GM23338 (cell line): ENCODE measurements at regions not wholly inside any gene's neighbourhood (a gene's known extent, or its start where the extent isn't known, plus 50 kb on each side); places are given as distances from the start of the nearest gene placed in this dataset.

Experiments used
- ATAC-seq: fragments of 200-7000 bp; cut with Tn5 transposase; 3 replicates; pipeline ENCODE4 v1.9.1; 2020
- DNase-seq: peaks from one replicate; pipeline ENCODE4 v3.0.0-alpha.2; 2015; ENCODE audit warnings: low spot score
- H2AFZ ChIP-seq: fragments of 200-600 bp; sonication (generic); 2 replicates; pipeline ENCODE4 v1.8.0; 2016; ENCODE audit warnings: antibody characterized with exemption, mild to moderate bottlenecking, moderate library complexity
- H3F3A ChIP-seq: fragments of 200-600 bp; sonication (generic); replicated peaks from 2 replicates; pipeline ENCODE4 v1.8.0; 2017; ENCODE audit warnings: antibody characterized with exemption, mixed run types, low read depth
- H3K27ac ChIP-seq: fragments of 200-600 bp; sonication (generic); 2 replicates; pipeline ENCODE4 v1.6.1; 2016; ENCODE audit warnings: low read depth
- H3K27me3 ChIP-seq: fragments of 200-600 bp; sonication (generic); 2 replicates; pipeline ENCODE4 v1.8.0; 2016; ENCODE audit warnings: mild to moderate bottlenecking, mixed run types, moderate library complexity; ENCODE audit not compliant: insufficient read depth
- H3K36me3 ChIP-seq: fragments of 200-600 bp; sonication (generic); 2 replicates; pipeline ENCODE4 v1.8.0; 2016; ENCODE audit warnings: mild to moderate bottlenecking; ENCODE audit not compliant: insufficient read depth
- H3K4me1 ChIP-seq: fragments of 200-600 bp; sonication (generic); 2 replicates; pipeline ENCODE4 v1.8.0; 2016; ENCODE audit warnings: mild to moderate bottlenecking, moderate library complexity; ENCODE audit not compliant: insufficient read depth
- H3K4me2 ChIP-seq: fragments of 200-600 bp; sonication (generic); 2 replicates; pipeline ENCODE4 v1.7.1; 2017; ENCODE audit warnings: mixed run types
- H3K4me3 ChIP-seq: fragments of 200-600 bp; sonication (generic); 2 replicates; pipeline ENCODE4 v1.6.1; 2016; ENCODE audit warnings: mixed run types
- H3K79me2 ChIP-seq: fragments of 200-600 bp; sonication (generic); replicated peaks from 2 replicates; pipeline ENCODE4 v1.8.0; 2017; ENCODE audit warnings: mild to moderate bottlenecking; ENCODE audit not compliant: insufficient read depth
- H3K9me2 ChIP-seq: fragments of 200-600 bp; sonication (generic); 2 replicates; pipeline ENCODE4 v1.8.0; 2017; ENCODE audit not compliant: insufficient read depth
- H4K20me1 ChIP-seq: fragments of 200-600 bp; sonication (generic); replicated peaks from 2 replicates; pipeline ENCODE4 v1.8.0; 2017; ENCODE audit warnings: mild to moderate bottlenecking; ENCODE audit not compliant: insufficient read depth
- H3K27ac Mint-ChIP-seq: 2 replicates; pipeline ENCODE4 v1.8.0; 2020; ENCODE audit warnings: inconsistent platforms, mild to moderate bottlenecking, moderate library complexity, mixed read lengths
- H3K27me3 Mint-ChIP-seq: 3 replicates; pipeline ENCODE4 v1.8.0; 2022; ENCODE audit warnings: low read depth, mild to moderate bottlenecking, moderate library complexity, mixed read lengths, inconsistent platforms; ENCODE audit not compliant: insufficient read depth, poor library complexity
- H3K36me3 Mint-ChIP-seq: 3 replicates; pipeline ENCODE4 v1.8.0; 2021; ENCODE audit warnings: low read depth, mild to moderate bottlenecking, inconsistent platforms, moderate library complexity, mixed read lengths
- H3K4me1 Mint-ChIP-seq: 3 replicates; pipeline ENCODE4 v1.8.0; 2020; ENCODE audit warnings: mild to moderate bottlenecking, inconsistent platforms, mixed read lengths
- H3K4me3 Mint-ChIP-seq: 3 replicates; pipeline ENCODE4 v1.8.0; 2021; ENCODE audit warnings: moderate library complexity, mild to moderate bottlenecking, inconsistent platforms, mixed read lengths
- H3K9me3 Mint-ChIP-seq: 3 replicates; pipeline ENCODE4 v1.8.0; 2020; ENCODE audit warnings: moderate library complexity, mild to moderate bottlenecking, inconsistent platforms, mixed read lengths
- CREB1 ChIP-seq: fragments of 250-450 bp; sonication (Bioruptor Pico); IDR thresholded peaks from 2 replicates; pipeline ENCODE4 v1.5.0; 2020; ENCODE audit warnings: low read depth, mild to moderate bottlenecking, moderate library complexity
- EZH2 ChIP-seq: fragments of 200-600 bp; sonication (generic); IDR thresholded peaks from one replicate; pipeline ENCODE4 v1.8.0; 2017; ENCODE audit warnings: antibody characterized with exemption, mild to moderate bottlenecking, low read depth; ENCODE audit not compliant: unreplicated experiment
- EZH2phosphoT487 ChIP-seq: fragments of 200-600 bp; sonication (generic); IDR thresholded peaks from one replicate; pipeline ENCODE4 v1.8.1; 2018; ENCODE audit warnings: antibody characterized with exemption; ENCODE audit not compliant: unreplicated experiment
- NANOG ChIP-seq: IDR thresholded peaks from 2 replicates; pipeline ENCODE4 v1.6.1; 2016; ENCODE audit warnings: antibody characterized with exemption, borderline replicate concordance
- POLR2AphosphoS5 ChIP-seq: IDR thresholded peaks from 2 replicates; pipeline ENCODE4 v1.6.1; 2016; ENCODE audit warnings: antibody characterized with exemption, low read depth
- STAT1 ChIP-seq: IDR thresholded peaks from one replicate; pipeline ENCODE4 v1.6.1; 2016; ENCODE audit warnings: antibody characterized with exemption; ENCODE audit not compliant: unreplicated experiment
- ZNF331 ChIP-seq: fragments of 250-450 bp; sonication (Bioruptor Pico); IDR thresholded peaks from 2 replicates; pipeline ENCODE4 v1.5.0; 2020; ENCODE audit warnings: low read depth, mild to moderate bottlenecking, moderate library complexity
- TF ChIP-seq, protein P1 (sequence below), 2 experiments: fragments of 200-600 bp in 1 of 2; sonication (generic) in 1 of 2; conservative IDR thresholded peaks; 2 replicates each; pipeline versions ENCODE4 v1.5.1 to v1.6.1; 2016 to 2017; ENCODE audit warnings: antibody characterized with exemption in 2 of 2, low read depth in 2 of 2, mild to moderate bottlenecking in 2 of 2, moderate library complexity in 1 of 2
- TF ChIP-seq, protein P2 (sequence below): fragments of 250-450 bp; sonication (Bioruptor Pico); IDR thresholded peaks from 2 replicates; pipeline ENCODE4 v1.5.0; 2020; ENCODE audit warnings: mild to moderate bottlenecking, moderate library complexity

DNA sequence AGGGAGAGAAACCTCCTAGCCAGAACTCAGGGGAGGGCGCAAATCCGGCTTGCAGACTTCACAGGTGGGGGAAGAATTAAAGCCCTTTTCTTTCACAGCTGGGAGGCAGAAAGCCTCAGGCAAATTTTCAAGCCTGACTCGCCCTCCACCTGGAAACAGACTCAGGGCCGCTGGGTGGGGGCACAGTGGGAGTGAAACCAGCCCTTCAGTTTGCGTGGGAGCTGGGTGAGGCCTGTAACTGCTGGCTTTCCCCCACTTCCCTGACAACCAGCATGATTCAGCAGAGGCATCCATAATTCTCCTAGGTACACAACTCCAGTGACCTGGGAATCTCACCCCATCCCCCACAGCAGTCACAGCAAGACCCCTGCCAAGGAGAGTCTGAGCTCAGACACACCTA lies 206.9 kb upstream of the INTU start (continued):
- TF ChIP-seq, protein P1, sequence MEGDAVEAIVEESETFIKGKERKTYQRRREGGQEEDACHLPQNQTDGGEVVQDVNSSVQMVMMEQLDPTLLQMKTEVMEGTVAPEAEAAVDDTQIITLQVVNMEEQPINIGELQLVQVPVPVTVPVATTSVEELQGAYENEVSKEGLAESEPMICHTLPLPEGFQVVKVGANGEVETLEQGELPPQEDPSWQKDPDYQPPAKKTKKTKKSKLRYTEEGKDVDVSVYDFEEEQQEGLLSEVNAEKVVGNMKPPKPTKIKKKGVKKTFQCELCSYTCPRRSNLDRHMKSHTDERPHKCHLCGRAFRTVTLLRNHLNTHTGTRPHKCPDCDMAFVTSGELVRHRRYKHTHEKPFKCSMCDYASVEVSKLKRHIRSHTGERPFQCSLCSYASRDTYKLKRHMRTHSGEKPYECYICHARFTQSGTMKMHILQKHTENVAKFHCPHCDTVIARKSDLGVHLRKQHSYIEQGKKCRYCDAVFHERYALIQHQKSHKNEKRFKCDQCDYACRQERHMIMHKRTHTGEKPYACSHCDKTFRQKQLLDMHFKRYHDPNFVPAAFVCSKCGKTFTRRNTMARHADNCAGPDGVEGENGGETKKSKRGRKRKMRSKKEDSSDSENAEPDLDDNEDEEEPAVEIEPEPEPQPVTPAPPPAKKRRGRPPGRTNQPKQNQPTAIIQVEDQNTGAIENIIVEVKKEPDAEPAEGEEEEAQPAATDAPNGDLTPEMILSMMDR (conservative IDR thresholded peaks at IDR 0.05; ENCODE audit: low read depth in 2 of 2), result no peak
- TF ChIP-seq NANOG, result no peak
- no peak for TF ChIP-seq EZH2phosphoT487
- no peak for TF ChIP-seq POLR2AphosphoS5

DNA sequence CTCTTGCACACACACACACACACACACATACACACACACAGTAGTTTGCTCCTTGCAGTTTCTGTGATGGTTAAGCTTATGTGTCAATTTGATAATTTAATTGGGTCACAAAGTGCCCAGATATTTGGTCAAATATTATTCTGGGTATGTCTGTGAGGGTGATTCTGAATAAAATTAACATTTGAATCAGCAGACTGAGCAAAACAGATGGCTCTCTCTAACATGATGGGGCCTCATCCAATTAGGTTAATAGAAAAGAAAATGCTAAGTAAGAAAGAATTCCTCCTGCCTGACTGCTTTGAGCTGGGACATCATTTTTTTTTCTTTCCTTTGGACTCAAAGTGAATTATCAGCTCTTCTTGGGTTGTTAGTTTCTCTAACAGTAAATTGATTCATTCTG lies 191.2 kb upstream of the INTU start:
- Mint-ChIP-seq H3K4me1 (peaks cover 11% of the 10 kb centered on the region; the same call in 2 of the 3 replicates), H3K4me3 (no peak overlapping the region), H3K9me3 (peaks cover 10% of the 10 kb centered on the region; the same call in 1 of the 3 replicates), H3K36me3 (peaks cover 4% of the 10 kb centered on the region; the same call in 2 of the 3 replicates), H3K27ac (0 out of 2 replicates have a peak overlapping the region, but pooled peaks have one; percentile 48), H3K27me3 (no peaks in the 10 kb centered on the region)
- Histone ChIP-seq H3K4me2 (peak overlapping the region; percentile 20), H3K4me3 (no peak overlapping the region), H3F3A (no peaks in the 10 kb centered on the region), H2AFZ (no peak overlapping the region; the same call in 1 of the 2 replicates), H3K36me3 (no peaks in the 10 kb centered on the region), H3K27me3 (no peaks in the 10 kb centered on the region), H4K20me1 (no peaks in the 10 kb centered on the region), H3K4me1 (peaks cover 3% of the 10 kb centered on the region; the same call in 1 of the 2 replicates), H3K79me2 (no peaks in the 10 kb centered on the region), H3K9me2 (0 out of 2 replicates have a peak, but pooled peaks cover 3% of the 10 kb centered on the region), H3K27ac (no peak overlapping the region)
- peak; percentile 22 for DNase-seq
- no peak for ATAC-seq
- TF ChIP-seq, protein P2, sequence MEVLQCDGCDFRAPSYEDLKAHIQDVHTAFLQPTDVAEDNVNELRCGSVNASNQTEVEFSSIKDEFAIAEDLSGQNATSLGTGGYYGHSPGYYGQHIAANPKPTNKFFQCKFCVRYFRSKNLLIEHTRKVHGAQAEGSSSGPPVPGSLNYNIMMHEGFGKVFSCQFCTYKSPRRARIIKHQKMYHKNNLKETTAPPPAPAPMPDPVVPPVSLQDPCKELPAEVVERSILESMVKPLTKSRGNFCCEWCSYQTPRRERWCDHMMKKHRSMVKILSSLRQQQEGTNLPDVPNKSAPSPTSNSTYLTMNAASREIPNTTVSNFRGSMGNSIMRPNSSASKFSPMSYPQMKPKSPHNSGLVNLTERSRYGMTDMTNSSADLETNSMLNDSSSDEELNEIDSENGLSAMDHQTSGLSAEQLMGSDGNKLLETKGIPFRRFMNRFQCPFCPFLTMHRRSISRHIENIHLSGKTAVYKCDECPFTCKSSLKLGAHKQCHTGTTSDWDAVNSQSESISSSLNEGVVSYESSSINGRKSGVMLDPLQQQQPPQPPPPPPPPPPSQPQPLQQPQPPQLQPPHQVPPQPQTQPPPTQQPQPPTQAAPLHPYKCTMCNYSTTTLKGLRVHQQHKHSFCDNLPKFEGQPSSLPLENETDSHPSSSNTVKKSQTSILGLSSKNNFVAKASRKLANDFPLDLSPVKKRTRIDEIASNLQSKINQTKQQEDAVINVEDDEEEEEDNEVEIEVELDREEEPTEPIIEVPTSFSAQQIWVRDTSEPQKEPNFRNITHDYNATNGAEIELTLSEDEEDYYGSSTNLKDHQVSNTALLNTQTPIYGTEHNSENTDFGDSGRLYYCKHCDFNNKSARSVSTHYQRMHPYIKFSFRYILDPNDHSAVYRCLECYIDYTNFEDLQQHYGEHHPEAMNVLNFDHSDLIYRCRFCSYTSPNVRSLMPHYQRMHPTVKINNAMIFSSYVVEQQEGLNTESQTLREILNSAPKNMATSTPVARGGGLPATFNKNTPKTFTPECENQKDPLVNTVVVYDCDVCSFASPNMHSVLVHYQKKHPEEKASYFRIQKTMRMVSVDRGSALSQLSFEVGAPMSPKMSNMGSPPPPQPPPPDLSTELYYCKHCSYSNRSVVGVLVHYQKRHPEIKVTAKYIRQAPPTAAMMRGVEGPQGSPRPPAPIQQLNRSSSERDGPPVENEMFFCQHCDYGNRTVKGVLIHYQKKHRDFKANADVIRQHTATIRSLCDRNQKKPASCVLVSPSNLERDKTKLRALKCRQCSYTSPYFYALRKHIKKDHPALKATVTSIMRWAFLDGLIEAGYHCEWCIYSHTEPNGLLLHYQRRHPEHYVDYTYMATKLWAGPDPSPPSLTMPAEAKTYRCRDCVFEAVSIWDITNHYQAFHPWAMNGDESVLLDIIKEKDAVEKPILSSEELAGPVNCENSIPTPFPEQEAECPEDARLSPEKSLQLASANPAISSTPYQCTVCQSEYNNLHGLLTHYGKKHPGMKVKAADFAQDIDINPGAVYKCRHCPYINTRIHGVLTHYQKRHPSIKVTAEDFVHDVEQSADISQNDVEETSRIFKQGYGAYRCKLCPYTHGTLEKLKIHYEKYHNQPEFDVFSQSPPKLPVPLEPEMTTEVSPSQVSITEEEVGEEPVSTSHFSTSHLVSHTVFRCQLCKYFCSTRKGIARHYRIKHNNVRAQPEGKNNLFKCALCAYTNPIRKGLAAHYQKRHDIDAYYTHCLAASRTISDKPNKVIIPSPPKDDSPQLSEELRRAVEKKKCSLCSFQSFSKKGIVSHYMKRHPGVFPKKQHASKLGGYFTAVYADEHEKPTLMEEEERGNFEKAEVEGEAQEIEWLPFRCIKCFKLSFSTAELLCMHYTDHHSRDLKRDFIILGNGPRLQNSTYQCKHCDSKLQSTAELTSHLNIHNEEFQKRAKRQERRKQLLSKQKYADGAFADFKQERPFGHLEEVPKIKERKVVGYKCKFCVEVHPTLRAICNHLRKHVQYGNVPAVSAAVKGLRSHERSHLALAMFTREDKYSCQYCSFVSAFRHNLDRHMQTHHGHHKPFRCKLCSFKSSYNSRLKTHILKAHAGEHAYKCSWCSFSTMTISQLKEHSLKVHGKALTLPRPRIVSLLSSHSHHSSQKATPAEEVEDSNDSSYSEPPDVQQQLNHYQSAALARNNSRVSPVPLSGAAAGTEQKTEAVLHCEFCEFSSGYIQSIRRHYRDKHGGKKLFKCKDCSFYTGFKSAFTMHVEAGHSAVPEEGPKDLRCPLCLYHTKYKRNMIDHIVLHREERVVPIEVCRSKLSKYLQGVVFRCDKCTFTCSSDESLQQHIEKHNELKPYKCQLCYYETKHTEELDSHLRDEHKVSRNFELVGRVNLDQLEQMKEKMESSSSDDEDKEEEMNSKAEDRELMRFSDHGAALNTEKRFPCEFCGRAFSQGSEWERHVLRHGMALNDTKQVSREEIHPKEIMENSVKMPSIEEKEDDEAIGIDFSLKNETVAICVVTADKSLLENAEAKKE (CRISPR knock-in tag), result no peak
- TF ChIP-seq STAT1 (no peak), NANOG (no peak), ZNF331 (no peak), EZH2 (no peak), CREB1 (no peak)
- TF ChIP-seq, protein P1 (conservative IDR thresholded peaks at IDR 0.05; ENCODE audit: low read depth in 2 of 2), result no peak
